ENCODE measurements at regions not wholly inside any gene's neighbourhood (a gene's known extent, or its start where the extent isn't known, plus 50 kb on each side); places are given as distances from the start of the nearest gene placed in this dataset.
"Not testable (repeated sequence)": the region's sequence is repeated elsewhere in the genome, so short reads cannot be mapped to it uniquely, and the experiment has no call there.

DNA sequence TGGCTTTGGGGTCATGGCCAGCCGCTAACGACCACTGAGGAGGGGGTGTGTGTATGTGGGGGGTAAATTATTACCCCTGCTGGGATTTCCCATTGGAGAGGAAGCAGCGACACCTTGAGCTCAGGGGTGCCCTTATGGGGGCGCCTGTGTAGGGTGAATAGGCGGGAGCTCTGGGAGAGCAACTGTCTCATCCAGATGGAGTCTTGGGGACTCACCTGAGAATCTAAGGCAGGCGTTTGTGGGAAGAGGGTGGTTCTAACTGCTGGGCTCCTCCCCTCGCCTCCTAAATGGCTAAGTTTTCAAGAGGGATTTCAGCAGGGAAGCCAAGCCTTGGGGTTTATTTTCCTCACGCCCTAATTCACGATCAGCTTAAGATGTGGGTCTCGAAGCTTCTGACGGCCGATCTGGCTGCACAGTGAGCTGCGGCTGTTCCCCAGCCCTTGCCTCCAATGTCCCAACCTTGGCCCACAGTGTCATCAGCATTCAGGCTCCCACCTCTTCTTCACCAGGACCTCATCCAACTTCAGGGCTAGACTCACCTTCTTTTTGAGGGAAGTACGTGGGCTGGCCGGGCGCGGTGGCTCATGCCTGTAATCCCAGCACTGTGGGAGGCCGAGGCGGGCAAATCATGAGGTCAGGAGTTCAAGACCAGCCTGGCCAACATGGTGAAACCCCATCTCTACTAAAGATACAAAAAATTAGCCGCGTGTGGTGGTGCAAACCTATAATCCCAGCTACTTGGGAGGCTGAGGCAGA is 136.9 kb upstream of the EEF2KMT start:
- no peak for DNase-seq (ENCODE audit: low read depth in 4 of 4, low spot score in 3 of 4)

DNA sequence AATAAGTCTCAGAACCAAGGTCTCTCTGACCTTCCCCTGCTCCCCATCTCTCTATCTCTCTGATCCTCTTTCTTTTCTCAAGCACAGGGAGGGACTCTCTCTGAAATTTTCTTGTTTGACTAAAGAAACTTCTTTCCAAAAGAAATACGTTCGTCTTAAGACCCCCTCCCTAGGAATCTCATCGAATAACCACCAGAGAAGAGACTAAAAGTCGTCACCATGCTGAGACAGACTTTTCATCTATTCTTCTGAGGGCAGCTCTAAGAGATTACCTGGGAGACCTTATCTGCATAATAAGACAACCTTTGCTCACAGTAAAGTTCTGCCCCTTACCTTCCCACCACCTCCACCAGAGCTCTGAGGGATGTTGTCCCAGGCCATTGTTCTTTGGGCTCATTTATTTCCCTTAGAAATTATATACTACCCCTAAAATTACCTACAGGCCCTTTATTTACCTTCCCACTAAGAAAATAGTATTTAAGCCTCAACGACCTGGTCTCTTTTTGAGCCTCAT is 133.7 kb upstream of the EEF2KMT start:
- no peak for DNase-seq (ENCODE audit: low read depth in 4 of 4, low spot score in 3 of 4)

GRCh38 chr16:5228369-5228768 is 130.8 kb upstream of the EEF2KMT start:
- peak in 1 of 4 donors; percentile 4 for DNase-seq (ENCODE audit: low read depth in 4 of 4, low spot score in 3 of 4)

DNA sequence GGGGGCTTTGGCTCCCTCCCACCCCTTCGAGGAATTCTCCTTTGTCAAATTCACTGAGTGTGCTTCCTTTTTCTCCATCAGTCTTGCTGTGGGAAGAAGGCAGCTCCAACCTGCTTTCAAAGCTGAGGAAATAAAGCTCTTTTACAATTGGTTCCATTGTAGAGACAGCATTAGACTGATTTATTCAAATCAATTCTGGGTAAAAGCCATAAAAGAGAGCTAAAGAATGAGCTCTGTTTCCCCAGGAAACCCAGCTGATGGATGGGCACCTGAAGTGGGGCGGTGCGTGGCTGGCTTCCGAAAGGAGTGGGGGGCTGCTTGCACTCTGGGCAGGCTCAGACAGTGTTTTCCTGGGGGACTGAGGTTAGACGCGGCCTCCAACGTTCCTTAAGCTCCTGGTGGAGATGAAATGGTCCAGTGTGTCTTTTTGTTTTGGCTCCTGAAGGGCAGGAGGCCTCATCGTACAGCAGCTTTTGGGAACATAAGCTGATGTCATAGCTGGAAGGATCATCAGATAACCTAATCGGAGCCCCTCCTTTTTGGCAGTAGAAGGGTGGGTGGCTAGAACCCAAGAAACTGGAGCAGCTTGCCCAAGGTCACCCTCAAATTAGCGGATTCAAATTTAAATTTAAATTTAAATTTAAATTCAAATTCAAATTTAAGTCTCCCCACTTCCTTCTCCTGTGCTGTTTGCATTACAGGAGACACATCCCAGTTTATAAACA is 128.5 kb upstream of the EEF2KMT start:
- no peak for DNase-seq (ENCODE audit: low read depth in 4 of 4, low spot score in 3 of 4)

- no peak for DNase-seq (ENCODE audit: low read depth in 4 of 4, low spot score in 3 of 4)
Measured at GRCh38 chr16:5222761-5223160, 125.2 kb upstream of the EEF2KMT start.

DNA sequence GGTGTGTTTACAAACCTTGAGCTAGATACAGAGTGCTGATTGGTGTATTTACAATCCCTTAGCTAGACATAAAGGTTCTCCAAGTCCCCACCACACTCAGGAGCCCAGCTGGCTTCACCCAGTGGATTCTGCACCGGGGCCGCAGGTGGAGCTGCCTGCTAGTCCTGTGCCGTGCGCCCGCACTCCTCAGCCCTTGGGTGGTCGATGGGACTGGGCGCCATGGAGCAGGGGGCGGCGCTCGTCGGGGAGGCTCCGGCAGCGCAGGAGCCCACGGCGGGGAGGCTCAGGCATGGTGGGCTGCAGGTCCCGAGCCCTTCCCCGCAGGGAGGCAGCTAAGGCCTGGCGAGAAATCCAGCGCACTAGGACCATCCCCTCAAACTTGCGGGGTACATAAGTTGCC is 124.2 kb upstream of the EEF2KMT start:
- DNase-seq (ENCODE audit: low read depth in 4 of 4, low spot score in 3 of 4), result not testable (repeated sequence)

GRCh38 chr16:5220705-5221104 is 123.1 kb upstream of the EEF2KMT start:
- no peak for DNase-seq (ENCODE audit: low read depth in 4 of 4, low spot score in 3 of 4)

- DNase-seq (ENCODE audit: low read depth in 4 of 4, low spot score in 3 of 4), result no peak
Measured at GRCh38 chr16:5216441-5217080, 119.0 kb upstream of the EEF2KMT start.

DNA sequence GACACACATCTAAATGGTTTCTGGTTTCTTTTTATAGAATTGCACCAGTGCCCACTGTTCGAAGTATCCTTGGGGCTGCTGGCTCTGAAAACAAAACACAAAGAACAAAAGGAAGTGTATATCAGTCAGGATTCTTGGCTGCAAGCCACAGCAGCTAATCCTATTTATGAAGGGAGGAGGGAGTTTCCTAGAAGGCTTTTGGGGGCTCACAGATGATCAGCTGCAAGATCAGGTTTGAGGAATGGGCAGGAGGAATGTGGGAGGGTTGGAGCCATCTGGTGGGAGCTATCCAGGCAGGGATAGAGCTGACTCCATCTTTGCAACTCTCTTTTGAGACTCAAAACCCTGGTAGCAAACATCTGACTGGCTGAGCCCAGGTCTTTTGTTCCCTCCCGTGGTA is 118.3 kb upstream of the EEF2KMT start:
- no peak for DNase-seq (ENCODE audit: low read depth in 4 of 4, low spot score in 3 of 4)

DNA sequence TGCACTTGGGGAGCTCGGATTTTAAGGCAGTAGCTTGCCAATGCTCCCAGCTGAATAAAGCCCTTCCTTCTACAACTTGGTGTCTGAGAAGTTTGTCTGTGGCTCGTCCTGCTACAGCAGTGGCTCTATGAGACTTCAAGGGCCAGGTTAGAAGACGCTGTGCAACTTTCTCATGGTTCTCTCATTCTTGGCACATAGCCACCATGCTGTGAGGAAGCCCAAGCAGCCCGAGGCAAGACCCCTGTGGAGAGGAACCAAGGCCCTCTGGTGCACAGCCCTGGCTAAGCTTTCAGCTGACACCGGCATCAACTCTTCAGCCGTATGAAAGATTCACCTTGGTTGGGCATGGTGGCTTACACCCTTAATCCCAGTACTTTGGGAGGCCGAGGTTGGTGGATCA is 116.9 kb upstream of the EEF2KMT start:
- DNase-seq (ENCODE audit: low read depth in 4 of 4, low spot score in 3 of 4), result no peak

GRCh38 chr16:5212501-5212900 is 114.9 kb upstream of the EEF2KMT start:
- not testable (repeated sequence) for DNase-seq (ENCODE audit: low read depth in 4 of 4, low spot score in 3 of 4)

DNA sequence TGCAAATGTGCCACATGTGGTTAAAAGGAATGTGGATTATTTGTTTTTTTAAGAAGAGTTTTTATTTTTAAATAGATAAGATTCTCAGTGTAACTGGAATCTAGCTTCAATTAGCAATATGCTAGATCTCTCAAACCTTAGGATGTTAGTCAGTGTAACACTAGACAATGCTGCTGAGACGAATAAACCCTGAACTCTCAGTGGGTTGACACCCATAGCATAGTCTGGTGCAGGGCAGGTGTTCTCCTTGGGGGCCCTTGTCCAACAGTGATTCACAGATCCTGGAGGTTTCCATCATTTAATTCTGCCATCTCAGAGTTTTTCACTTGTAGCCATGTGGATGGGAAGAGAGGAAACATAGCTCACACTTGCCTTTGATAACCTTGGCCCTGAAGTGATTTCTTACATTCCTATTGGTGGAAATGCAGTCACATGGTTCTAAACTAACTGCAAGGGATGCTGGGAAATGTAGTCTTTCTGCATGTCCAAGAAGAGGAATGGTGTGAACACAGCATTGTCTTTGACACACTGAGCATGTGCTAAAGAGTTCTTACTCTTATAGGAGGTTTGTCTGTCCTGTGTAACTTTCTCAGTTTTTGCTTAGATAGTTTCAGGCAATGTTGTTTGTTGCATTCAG is 110.4 kb upstream of the EEF2KMT start:
- not testable (repeated sequence) for DNase-seq (ENCODE audit: low read depth in 4 of 4, low spot score in 3 of 4)

- no peak for DNase-seq (ENCODE audit: low read depth in 4 of 4, low spot score in 3 of 4)
Measured at GRCh38 chr16:5207001-5207523, 109.5 kb upstream of the EEF2KMT start.

GRCh38 chr16:5206331-5206990 is 108.9 kb upstream of the EEF2KMT start:
- DNase-seq (ENCODE audit: low read depth in 4 of 4, low spot score in 3 of 4), result no peak

DNA sequence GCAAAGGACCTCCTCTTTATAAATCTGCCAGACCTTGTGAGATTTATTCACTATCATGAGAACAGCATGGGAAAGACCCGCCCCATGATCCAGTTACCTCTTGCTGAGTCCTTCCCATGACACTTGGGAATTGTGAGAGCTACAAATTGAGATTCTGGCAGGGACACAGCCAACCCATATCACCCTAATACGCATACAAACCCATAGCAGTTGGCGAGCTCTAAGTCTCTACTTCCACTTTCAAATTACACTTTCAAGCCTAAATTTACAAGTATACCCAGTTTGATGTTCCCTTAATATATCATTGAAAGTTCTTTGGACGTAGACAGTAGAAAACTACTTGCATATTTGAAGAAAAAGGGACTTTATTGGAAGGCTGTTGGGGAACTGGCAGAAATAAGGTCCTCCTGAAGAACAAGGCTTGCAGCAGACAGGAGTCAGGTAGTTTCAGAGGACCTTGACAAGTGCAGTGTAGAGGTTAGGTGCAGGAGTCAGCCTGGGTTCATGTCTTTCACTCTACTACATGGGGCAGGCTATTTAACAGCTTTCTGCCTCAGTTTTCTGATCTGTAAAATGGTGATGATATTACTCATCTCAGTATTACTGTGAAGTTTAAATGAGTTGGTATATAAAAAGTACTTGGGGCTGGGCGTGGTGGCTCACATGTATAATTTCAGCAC is 107.9 kb upstream of the EEF2KMT start:
- DNase-seq (ENCODE audit: low read depth in 4 of 4, low spot score in 3 of 4), result no peak

GRCh38 chr16:5203675-5204074 is 106.1 kb upstream of the EEF2KMT start:
- DNase-seq (ENCODE audit: low read depth in 4 of 4, low spot score in 3 of 4), result not testable (repeated sequence)

DNA sequence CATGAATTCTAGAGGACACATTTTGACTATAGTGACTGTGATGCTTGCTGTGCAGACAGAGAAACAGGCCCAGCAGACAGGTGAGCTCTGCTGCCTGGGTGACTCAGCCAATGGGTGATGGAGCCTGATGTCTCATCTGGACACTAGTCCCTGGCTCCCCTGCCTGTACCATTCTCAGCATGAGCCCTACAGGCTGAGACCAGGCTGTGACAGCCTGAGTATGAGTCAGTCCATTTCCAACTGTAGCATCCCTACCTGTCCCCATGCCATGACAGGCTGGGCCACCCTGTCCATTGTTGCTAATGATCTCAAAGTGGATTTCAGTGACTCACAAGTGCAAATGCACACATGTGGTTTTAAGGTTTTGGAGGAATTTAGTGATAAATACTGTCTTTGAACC is 102.5 kb upstream of the EEF2KMT start:
- no peak for DNase-seq (ENCODE audit: low read depth in 4 of 4, low spot score in 3 of 4)

DNA sequence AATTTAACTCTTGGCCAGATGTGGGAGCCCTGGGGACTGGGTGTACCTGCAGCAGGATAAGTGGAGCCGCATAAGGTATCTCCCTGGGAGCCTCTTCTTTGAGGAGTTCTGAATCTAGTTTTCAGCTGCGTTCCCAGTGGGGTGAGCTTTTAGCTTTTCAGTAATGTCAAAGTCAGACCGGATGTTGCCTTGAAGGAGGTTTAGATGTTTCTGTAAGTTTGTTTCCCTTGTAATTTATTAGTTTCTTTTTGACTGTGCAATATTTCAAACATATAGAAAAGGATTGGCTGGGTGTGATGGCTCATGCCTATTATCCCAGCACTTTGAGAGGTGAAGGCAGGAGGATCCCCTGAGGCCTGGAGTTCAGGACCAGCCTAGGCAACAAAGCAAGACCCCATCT is 98.6 kb upstream of the EEF2KMT start:
- no peak for DNase-seq (ENCODE audit: low read depth in 4 of 4, low spot score in 3 of 4)

DNA sequence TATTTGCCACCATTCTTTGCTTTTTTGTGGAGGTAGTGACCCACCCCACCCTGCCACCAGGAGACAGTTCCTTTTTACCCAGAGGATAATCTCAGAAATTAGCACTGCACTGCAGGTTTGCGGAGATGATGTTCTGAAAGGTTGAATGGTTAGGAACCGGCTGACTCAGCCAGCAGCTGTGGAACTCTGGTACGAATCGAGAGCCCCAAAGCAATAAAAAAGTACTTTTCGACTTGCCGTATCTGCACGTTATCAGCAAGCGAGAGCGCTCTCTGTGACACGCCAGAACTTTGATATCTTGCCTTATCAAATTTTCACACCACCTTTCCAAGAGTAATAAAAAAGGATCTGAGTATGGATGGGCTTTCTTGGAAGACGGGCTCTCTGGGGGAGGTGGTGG is 96.3 kb upstream of the EEF2KMT start:
- DNase-seq (ENCODE audit: low read depth in 4 of 4, low spot score in 3 of 4), result no peak

GRCh38 chr16:5188989-5189352 is 91.4 kb upstream of the EEF2KMT start:
- no peak for DNase-seq (ENCODE audit: low read depth in 4 of 4, low spot score in 3 of 4)
